H1 (cell line): ENCODE measurements at regions not wholly inside any gene's neighbourhood (a gene's known extent, or its start where the extent isn't known, plus 50 kb on each side); places are given as distances from the start of the nearest gene placed in this dataset.

Source experiments
- RAD21 ChIP-seq, 2 experiments: IDR thresholded peaks in 1 of 2; conservative IDR thresholded peaks in 1 of 2; 2 replicates each; pipeline ENCODE4 v1.6.1; 2011; ENCODE audit warnings: low read depth in 2 of 2, low read length in 2 of 2, improper control_type of control experiment in 1 of 2, inconsistent platforms in 1 of 2, mild to moderate bottlenecking in 1 of 2, moderate library complexity in 1 of 2
- TAF7 ChIP-seq: optimal IDR thresholded peaks from 2 replicates; pipeline ENCODE3; 2011; ENCODE audit warnings: low read depth, mild to moderate bottlenecking, inconsistent platforms, low read length, moderate library complexity, borderline replicate concordance

DNA sequence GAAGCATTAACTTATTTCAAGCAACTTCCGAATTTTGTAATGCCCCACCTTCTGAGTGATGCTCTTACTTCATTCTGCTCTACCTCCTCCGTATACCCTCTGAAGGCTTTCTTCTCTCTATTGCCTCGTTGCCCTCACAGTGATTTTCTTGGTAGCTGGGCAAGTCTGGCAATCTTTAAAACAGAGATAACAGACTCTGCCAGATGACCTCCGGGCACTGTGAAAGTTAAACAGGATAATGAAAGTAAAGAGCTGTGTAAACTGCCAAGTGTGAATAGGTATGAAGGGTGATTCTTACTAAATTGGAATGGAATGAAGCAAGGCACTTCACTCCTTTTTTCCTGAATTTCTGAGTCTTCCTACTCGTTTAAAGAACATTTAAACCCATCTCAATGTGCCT lies 207.3 kb upstream of the GYPC start (continued):
- no peak for TF ChIP-seq RAD21 (IDR thresholded peaks at IDR 0.05 in 1 of 2, conservative IDR thresholded peaks at IDR 0.05 in 1 of 2; ENCODE audit: low read depth in 2 of 2, low read length in 2 of 2)
- no peak for TF ChIP-seq TAF7
